ENCODE measurements at regions not wholly inside any gene's neighbourhood (a gene's known extent, or its start where the extent isn't known, plus 50 kb on each side); places are given as distances from the start of the nearest gene placed in this dataset.

- TF ChIP-seq MIER2 (CRISPR knock-in tag; IDR thresholded peaks at IDR 0.05) = no peak
- TF ChIP-seq ZGPAT (CRISPR knock-in tag; IDR thresholded peaks at IDR 0.05) = no peak
- TF ChIP-seq ZNF382 (CRISPR knock-in tag; IDR thresholded peaks at IDR 0.05; ENCODE audit: borderline replicate concordance) = no peak
- 0 out of 2 replicates have a peak, but pooled peaks have one; percentile 31 for TF ChIP-seq SOX5 (CRISPR knock-in tag; IDR thresholded peaks at IDR 0.05; ENCODE audit: borderline replicate concordance)
- no peak for TF ChIP-seq HES4 (CRISPR knock-in tag; IDR thresholded peaks at IDR 0.05; ENCODE audit: borderline replicate concordance)
- no peak for TF ChIP-seq HNRNPK (IDR thresholded peaks at IDR 0.05; ENCODE audit: low read depth, low read length, poor library complexity, severe bottlenecking)
- TF ChIP-seq ATF1 (CRISPR knock-in tag; IDR thresholded peaks at IDR 0.05) = no peak
- peak; percentile 55; the same call in 1 of the 2 replicates for TF ChIP-seq TCF7 (IDR thresholded peaks at IDR 0.05; ENCODE audit: low read depth)
- TF ChIP-seq ZNF652 (CRISPR knock-in tag; IDR thresholded peaks at IDR 0.05; ENCODE audit: borderline replicate concordance, low read depth) = no peak
- TF ChIP-seq TCF7L2 (IDR thresholded peaks at IDR 0.05; ENCODE audit: low read depth, low read length) = 0 out of 2 replicates have a peak, but pooled peaks have one; percentile 40
- TF ChIP-seq ZNF460 (CRISPR knock-in tag; IDR thresholded peaks at IDR 0.05; ENCODE audit: borderline replicate concordance) = no peak
- no peak for TF ChIP-seq U2AF1 (optimal IDR thresholded peaks at IDR 0.05; ENCODE audit: low read depth, low read length)
- TF ChIP-seq NCOR1 (IDR thresholded peaks at IDR 0.05; ENCODE audit: borderline replicate concordance, low read length) = no peak
- peak; percentile 39; the same call in 1 of the 2 replicates for TF ChIP-seq ZNF629 (CRISPR knock-in tag; conservative IDR thresholded peaks at IDR 0.05)
- TF ChIP-seq HNF1B (CRISPR knock-in tag; IDR thresholded peaks at IDR 0.05) = no peak
- no peak for TF ChIP-seq ZBTB4 (CRISPR knock-in tag; IDR thresholded peaks at IDR 0.05; ENCODE audit: borderline replicate concordance)
- no peak for TF ChIP-seq ZNF562 (CRISPR knock-in tag; IDR thresholded peaks at IDR 0.05; ENCODE audit: borderline replicate concordance)
- no peak for TF ChIP-seq SOX6 (IDR thresholded peaks at IDR 0.05)
- peak; percentile 68 for TF ChIP-seq SOX6 (CRISPR knock-in tag; IDR thresholded peaks at IDR 0.05)
These were observed 83.0 kb upstream of the HNRNPA3 start (continued) for GRCh38 chr2:177129610-177130009.

Measured in HepG2 (cell line).